NCI-H2107 treated with DMSO at 0.1 percent for 48 hours (cell line): ENCODE measurements at regions not wholly inside any gene's neighbourhood (a gene's known extent, or its start where the extent isn't known, plus 50 kb on each side); places are given as distances from the start of the nearest gene placed in this dataset.

Experiments used
- DNase-seq: peaks from one replicate; lab custom pipeline; 2025; ENCODE audit not compliant: unreplicated experiment; lab: John Stamatoyannopoulos, UW

DNA sequence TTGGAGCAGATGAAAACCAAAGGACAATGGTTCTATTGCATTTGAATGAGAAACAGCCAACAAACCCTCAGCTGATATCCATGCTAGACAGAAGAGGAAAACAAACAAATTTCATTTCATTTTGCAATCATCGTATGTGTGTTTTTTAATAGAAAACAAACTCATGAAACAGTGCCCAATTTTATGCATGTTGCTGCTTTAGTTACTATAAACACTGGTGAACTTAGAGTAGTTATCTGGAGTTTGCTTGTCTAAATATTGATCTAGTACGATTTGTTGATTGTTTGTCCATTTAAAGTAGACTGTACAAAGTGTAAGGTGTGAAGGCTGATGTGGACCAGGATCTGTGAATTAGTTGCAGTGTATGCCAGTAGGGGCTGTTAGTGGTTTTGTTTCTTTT, 166.6 kb downstream of the KITLG start:
- DNase-seq, result no peak

DNA sequence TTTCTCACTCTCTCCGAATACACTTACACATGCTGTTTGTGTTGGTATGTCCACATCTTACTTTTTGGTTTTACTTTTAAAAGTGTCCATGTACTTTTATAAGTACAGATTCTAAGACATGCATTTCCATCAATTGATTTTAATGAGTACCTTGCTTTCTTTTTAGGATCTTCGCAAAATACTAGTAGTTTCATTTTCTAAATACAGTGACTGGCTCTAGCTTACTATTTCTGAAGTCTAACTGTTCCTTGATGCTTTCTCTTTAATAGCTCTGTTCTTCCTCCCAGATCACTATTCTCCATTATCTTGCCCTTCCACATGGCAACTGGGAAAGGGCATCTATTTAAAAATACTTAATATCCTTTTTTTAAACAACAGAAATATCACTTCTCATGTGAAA, 164.1 kb downstream of the KITLG start:
- DNase-seq, result no peak

DNA sequence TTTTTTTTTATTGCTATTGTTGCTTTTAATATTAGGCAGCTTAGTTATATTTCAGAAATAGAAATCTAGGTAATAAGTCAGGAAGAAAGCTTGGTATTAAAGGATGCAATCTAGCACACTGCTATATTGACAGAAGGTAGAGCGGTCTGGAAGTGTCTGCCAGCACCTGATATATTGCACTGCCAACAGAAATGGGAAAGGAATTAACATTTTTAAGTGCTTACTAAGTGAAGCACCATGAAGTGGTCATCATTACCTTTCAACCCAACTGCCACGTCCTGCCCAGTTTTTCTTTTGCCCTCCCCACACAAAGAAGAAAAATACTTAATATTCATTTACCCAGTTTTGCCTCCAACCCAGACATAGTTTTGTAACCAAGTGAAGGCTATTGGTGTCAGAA, 163.5 kb downstream of the KITLG start:
- no peak for DNase-seq

DNA sequence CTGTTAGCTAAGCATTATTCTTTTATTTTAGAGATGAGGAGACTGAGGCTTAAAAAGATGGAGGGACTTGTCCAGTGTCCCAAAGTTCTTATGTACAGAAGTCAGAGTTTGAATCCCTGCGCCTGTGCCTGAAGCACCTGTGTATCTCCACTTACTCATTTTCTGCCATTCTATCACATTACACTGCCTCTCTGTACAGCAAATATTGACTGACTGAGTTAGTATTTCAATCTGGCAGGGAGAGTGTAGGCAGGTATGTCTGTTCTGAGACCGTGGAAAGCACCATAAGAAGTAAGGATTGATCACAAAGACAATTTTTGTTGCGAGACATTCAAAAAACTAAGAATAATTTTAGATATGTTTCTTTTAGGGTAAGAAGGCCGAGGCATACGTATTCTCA, 162.7 kb downstream of the KITLG start:
- DNase-seq, result peak; percentile 56

DNA sequence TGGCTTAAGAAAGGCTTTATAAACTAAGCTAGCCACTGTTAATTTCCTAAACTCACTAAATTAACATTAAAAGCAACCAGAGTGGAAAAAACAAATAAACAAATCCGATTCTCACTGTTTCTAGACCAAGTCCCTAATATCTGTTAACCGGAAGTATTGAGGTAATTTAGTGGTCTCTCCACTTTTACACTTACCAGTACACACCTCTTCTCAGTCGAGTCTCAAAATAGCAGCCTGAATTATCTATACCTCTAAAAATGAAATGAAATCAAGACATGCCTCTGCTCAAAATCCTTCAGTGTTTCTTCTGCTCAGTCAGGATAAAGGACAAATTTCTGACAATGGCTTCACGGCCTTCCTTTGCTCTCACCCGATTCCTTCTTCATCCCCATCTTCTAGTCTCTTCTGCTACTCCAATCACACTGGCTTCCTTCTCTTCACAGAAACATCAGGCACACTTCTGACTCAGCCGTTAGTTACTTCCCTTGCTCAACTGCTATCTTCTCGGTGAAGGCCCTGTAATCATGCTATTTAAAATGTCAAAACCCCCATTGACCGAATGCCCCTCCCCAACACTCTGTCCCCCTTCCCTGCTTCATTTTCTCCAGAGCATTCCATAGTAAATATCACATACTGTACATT, 161.3 kb downstream of the KITLG start:
- no peak for DNase-seq

DNA sequence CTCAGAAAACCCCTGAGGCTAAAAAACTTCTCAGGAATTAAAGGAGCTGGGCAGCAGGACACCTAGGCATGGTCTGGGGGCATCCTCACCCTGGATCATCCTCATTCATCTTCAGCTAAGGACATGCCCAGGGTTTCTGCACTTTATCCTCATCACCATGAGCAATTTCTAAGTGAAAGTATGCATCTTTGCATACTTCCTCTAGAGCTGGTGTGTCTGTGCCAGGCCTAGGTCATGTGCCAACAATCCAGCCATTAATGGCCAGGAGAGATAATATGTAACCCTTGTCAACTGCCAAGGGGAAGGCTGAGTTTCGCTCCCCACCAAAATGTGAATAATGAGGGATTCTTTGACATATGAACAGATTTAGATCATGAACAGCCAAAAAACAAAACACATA, 160.5 kb downstream of the KITLG start:
- DNase-seq, result no peak

DNA sequence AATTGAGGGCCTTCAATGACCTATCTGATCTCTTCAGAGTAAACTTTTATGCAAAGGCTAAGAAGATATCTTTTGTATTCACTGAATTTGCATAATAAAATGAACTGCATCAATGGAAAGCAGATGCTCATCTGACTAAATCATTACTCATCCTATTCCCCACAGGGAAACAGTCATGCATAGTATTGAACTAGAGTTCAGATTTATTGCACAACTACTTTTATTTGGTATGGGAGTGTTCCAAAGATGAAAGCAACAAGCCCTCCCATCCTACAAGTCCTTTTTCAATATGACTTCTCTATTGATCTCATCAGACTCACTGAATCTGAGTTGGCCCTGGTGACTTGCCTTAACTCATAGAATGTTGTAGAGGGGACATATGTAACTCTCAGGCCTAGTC, 159.8 kb downstream of the KITLG start:
- no peak for DNase-seq

DNA sequence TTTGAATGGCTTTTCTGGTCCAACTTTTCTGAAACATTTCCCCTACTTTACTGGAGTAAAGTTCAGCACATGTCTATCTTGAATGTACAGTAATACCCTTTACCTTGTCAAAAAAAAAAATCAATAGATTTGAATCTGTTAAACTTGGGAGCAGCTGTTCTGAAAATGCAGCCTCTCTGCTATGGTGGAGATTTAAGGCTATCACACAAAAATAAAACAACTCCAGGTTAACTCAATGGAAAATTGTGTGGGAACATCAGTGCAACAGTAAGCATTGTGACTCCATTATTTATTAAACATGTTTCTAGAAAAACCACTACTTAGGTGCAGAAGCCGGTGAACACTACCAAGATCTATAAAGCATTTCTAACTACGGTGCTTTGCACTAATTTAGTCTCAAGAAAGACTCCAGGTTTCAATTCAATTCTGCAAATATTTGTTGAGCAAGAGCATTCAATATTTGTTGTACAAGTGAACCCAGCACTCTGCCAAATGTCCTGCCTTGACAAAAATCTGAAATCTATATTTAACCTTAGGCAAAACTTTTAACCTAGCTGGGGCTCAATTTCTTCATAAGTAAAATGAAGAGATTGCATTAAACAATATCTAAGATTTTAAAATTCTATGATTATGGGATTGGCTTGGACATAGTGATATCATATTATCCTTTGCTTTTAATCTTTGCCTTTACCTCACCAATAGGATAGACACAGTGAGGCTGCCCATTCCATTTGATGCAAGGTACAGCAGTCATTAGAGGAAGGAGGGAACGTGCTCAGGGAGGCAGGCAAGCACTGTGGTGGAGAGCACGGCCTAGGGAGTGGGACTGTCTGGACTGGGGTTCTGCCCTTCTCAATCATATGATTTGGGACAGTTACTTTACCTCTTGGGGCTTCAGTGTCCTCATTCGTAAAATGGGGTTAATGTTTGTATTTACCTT, 155.2 kb downstream of the KITLG start:
- DNase-seq, result no peak

DNA sequence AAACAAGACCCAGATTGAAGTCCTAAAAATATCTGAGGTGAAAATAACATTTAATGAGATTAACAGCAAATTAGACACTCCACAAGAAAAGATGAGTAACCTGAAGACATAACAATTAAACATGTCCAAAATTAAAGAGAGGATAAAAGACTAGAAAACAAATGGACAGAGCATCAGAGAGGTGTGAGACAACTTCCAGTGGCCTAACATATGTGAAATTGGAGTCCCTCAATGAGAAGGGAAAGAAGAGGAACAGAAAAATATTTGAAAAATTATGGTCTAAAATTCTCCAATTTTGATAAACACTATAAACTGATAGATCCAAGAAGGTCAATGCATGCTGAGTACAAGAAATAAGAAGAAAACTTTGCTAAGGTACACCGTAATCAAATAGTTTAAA, 151.9 kb downstream of the KITLG start:
- DNase-seq, result no peak

DNA sequence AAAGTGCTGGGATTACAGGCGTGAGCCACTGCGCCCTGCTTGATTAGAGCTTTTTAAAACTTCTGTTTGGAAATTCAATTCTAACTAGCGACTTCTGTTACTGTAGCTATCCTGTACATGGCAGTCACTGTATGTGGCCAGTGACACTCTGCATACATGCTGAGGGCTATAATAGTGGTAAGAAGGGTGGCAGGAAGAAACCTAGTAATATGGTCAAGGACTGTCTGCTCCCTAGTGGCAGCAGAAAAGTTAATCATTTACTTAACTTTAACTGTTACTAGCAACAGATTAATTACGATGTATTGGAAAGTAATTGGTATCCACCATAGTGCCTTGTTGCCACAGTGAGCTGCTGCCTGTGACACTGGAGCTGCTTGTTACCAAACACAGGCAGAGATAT, 149.0 kb downstream of the KITLG start:
- DNase-seq, result no peak

DNA sequence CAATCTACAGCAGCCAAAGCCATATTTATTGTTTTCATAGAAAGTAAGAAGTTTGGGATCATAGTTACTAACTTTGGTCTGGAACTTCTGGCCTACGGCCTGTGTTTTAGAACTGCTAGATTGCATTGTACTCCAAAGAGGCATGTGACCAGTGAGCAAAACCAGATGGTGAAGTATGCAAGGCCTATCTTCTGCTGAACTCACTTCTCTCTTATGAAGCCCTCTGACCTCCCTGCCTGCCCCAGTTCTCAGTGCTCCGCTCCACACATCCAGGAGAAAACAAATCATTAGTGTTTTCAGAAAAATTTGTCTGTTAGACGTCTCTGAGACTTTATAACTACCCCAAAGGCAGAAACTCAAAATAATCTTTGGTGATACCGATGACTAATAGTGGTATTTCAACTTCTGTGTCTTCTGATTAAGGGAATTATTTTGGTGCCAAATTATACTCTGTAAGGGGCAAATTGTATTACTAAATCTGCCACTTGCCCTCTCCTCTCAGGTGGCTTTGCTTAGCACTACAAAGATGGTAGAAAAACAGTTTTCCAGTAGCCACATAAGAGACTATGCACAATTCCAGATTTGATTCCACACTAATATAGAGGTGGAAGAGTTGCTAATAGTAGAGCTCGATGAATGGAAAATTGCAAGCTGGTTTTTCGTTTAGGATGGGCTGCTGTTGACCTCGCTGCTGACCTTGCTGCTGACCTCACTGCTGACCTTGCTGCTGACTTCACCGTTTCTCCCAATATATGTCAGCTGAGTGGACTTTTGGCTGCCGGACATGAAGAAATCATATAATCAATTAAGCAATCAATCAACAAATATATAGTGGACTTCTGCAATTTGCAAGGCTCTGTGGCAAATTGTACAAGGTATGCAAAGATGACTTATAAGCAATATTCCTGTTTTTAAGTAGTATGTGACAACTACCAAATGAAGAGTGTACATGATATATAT, 147.5 kb downstream of the KITLG start:
- DNase-seq, result no peak

DNA sequence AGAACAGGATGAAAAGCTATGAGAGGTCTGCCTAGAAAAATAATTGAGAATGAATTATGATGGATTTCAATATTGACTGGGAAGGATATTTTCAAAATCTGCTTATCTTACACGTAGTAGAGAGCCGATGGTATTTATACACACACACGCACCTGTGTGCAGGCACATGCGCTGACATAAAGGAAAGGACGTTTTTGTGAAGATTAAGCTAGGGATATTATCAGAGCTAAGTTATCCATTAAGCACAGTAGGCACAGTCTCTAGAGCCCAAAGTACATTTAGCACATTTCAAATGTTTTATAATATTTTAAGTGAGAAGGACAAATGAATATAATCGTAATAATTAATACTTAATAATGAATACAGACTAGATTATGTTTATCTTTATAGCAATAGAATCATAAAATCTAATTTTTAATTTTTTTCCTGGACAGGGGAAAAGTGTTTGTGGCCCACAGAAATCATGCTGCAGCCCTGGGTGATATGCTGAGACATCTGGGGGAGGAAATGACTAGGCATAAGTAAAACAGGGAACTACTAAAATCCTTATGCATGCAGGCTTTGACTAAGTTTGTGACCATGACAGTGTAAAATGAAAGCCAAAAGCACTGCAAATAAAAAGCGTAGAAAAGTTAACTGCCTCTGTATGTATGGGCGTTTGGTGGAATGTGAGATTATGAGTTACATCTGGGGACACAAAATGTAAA, 146.1 kb downstream of the KITLG start:
- DNase-seq, result no peak

DNA sequence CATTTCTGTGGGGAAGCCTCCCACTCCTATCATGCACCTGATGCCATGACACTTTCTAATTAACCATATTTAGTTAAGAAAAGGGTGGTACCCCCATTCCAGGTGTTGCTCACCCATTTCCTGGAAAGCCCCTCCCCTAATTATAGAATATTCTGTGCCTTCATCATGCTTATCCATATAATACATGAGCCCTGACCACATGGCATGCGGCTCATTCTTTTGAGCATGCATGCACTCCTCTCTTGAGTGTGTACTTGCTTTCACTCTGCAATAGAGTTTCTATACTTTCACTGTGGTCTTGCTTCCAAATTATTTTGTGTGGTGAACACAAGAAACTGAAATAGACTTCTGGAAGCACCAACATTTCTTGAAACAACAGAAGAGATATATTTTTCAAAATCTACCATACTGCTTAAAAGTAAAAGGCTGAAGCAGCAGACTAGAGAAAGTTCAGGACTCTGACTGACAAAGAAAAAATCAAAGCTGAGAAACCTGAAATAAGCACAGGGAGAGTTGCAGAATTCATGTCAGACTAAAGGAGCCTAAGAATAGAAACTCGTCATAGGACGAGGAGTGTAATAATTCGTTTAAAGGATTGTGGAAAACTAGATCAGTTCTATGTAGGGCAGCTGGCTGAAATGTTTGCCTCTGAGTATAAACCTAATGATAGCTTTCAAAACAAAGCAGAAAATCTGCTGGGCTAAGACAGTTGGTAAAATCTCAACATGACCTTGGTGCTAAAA, 144.8 kb downstream of the KITLG start:
- no peak for DNase-seq

DNA sequence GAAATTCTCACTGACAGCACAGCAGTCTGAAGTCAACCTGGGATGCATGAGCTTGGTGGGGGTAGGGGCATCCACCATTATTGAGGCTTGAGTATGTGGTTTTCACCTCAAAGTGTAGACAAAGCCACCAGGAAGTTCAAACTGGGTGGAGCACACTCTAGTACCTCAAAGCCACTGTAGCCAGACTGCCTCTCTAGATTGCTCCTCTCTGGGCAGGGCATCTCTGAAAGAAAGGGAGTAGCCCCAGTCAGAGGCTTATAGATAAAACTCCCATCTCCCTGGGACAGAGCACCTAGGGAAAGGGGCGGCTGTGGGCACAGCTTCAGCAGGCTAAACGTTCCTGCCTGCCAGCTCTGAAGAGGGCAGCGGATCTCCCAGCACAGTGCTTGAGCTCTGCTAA, 143.0 kb downstream of the KITLG start:
- DNase-seq, result no peak
